OCI-LY1 (cell line): ENCODE measurements at regions not wholly inside any gene's neighbourhood (a gene's known extent, or its start where the extent isn't known, plus 50 kb on each side); places are given as distances from the start of the nearest gene placed in this dataset.

Experiments used
- CTCF ChIP-seq: fragments of 200-600 bp; sonication (generic), shearing (Covaris generic); IDR thresholded peaks from 2 replicates; pipeline ENCODE4 v1.5.1; 2017; ENCODE audit warnings: mild to moderate bottlenecking, antibody characterized with exemption, low read length, moderate library complexity, mixed read lengths
- EZH2 ChIP-seq: fragments of 200-600 bp; sonication (generic), shearing (Covaris generic); IDR thresholded peaks from 2 replicates; pipeline ENCODE4 v1.8.0; 2017; ENCODE audit warnings: borderline replicate concordance, mixed run types, mild to moderate bottlenecking, antibody characterized with exemption, low read length, moderate library complexity, mixed read lengths

- no peak for TF ChIP-seq EZH2
- TF ChIP-seq CTCF: no peak
Measured at GRCh38 chr13:67754012-67754411, 523.9 kb upstream of the PCDH9 start.
